ENCODE measurements at regions not wholly inside any gene's neighbourhood (a gene's known extent, or its start where the extent isn't known, plus 50 kb on each side); places are given as distances from the start of the nearest gene placed in this dataset.
"Not testable (repeated sequence)": the region's sequence is repeated elsewhere in the genome, so short reads cannot be mapped to it uniquely, and the experiment has no call there.

DNA sequence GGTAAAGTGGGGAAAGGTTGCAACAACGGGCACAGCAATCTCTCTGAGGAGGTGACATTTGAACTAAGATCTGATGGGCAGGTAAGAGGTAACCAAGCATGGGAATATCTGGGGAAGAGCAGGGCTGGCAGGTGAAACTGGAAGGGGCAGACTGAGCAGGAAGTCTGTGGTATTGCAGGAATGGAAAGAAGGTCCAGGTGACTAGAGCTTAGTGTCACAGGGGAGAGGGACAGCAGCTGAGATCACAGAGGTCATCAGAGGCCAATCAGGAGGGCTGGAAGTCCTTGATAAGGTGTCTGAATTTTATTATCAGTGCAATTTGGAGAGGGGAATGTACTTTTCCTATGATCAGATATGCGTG, 73.3 kb upstream of the DHX40 start:
- DNase-seq (ENCODE audit: low read depth): no peak
- no peak for TF ChIP-seq CTCF (IDR thresholded peaks at IDR 0.05; ENCODE audit: control insufficient read depth, extremely low read depth, insufficient read depth)

DNA sequence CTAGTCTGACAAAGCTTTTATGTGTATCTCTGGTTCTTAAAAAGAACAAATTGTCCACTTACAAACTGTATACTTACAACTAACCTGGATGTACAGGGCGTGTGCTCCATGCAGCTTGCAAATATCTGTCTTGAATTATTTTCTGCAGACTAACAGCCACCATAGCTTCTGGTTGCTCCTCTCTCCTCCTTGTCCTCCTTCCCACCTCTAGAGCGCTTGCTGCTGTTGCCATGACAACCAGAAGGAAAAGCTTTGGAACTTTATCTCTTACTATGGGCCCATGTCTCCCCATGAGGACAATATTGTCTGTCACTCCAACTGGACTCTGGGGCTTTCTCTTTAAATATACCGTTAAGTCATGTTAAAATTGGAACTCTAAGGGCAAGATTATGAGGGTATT, 71.5 kb upstream of the DHX40 start:
- TF ChIP-seq CTCF (IDR thresholded peaks at IDR 0.05; ENCODE audit: control insufficient read depth, extremely low read depth, insufficient read depth): no peak
- DNase-seq (ENCODE audit: low read depth): no peak
- no peak overlapping the region for H3K4me3 ChIP-seq (ENCODE audit: low read depth, low read length)

More for the DNA sequence above, 73.3 kb upstream of the DHX40 start:
- no peak overlapping the region for H3K4me3 ChIP-seq (ENCODE audit: low read depth, low read length)

DNA sequence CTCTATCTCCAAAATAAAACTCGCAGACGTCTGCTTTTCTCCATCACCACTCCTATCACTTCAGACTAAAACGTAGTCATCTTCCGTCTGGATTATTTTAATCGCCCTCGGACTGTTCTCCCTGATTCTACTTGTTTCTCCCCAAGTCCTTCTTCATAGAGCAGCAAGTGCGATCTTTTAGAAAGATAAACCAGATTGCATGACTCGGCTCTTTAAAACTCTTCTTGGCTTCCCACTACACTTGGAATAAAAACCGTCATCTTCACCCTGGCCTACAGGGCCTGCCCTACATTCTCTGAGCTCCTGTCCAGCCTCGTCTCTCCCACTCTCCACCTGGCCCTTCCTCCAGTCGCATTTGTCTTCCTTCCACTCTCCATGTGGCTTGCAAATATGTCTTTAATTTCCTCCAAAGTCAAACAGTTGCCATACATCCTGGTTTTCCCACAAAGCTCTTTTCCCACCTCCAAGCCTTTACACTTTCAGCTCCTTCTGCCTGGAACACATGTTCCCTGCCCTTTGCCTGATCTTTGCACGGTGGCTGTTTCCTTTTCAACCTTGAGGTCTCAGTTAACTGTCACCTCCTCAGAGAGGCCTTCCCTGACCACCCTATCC, 70.5 kb upstream of the DHX40 start:
- no peak for DNase-seq (ENCODE audit: low read depth)
- no peak overlapping the region for H3K4me3 ChIP-seq (ENCODE audit: low read depth, low read length)
- no peak for TF ChIP-seq CTCF (IDR thresholded peaks at IDR 0.05; ENCODE audit: control insufficient read depth, extremely low read depth, insufficient read depth)

- no peak overlapping the region for H3K4me3 ChIP-seq (ENCODE audit: low read depth, low read length)
- no peak for TF ChIP-seq CTCF (IDR thresholded peaks at IDR 0.05; ENCODE audit: control insufficient read depth, extremely low read depth, insufficient read depth)
- no peak for DNase-seq (ENCODE audit: low read depth)
Measured at GRCh38 chr17:59496178-59496577, 69.2 kb upstream of the DHX40 start.

DNA sequence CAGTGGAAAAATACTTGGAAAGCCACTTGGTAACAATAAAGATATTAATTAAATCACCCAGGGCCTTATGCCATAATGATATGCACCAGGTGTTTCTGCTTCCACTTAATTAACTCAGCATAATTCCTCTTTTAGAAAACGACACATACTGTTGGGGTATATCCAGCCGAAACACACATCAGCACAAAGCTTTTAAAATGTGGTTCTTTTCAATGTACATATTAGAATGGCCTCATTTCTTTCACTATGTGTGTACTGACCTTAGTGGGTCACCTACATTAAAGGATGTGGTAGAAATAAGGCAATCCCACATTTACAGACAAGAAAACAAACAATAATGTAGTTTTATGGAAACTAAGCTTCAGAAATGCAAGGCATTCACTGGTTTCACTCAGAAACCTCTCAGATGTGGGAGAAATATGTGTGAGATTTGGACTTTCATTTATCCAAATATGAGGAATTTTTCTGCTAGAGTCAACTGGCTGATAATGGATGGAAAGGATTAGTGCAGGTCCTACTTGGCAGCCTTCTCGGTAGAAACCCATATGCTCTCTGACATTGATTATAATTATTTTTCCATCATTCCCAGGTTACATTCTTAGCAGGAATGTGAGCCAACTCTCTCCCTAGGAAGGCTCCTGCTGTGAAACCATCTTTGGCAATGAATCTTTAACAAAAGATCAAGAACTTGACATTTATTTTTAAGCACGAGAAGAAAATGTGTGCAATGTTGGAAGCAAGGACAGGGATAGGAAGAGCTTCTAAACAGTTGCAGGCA, 66.7 kb upstream of the DHX40 start:
- no peak overlapping the region for H3K4me3 ChIP-seq (ENCODE audit: low read depth, low read length)
- no peak for TF ChIP-seq CTCF (IDR thresholded peaks at IDR 0.05; ENCODE audit: control insufficient read depth, extremely low read depth, insufficient read depth)
- no peak for DNase-seq (ENCODE audit: low read depth)

DNA sequence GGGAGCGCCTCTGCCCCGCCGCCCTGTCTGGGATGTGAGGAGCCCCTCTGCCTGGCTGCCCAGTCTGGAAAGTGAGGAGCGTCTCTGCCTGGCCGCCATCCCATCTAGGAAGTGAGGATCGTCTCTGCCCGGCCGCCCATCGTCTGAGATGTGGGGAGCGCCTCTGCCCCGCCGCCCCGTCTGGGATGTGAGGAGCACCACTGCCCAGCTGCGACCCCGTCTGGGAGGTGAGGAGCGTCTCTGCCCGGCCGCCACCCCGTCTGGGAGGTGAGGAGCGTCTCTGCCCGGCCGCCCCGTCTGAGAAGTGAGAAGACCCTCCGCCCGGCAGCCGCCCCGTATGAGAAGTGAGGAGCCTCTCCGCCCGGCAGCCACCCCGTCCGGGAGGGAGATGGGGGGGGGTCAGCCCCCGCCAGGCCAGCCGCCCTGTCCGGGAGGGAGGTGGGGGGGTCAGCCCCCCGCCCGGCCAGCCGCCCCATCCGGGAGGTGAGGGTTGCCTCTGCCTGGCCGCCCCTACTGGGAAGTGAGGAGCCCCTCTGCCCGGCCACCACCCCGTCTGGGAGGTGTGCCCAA, 65.2 kb upstream of the DHX40 start:
- not testable (repeated sequence) for DNase-seq (ENCODE audit: low read depth); H3K4me3 ChIP-seq (ENCODE audit: low read depth, low read length)

- TF ChIP-seq CTCF (IDR thresholded peaks at IDR 0.05; ENCODE audit: control insufficient read depth, extremely low read depth, insufficient read depth): no peak
- H3K4me3 ChIP-seq (ENCODE audit: low read depth, low read length): no peak overlapping the region
- no peak for DNase-seq (ENCODE audit: low read depth)
Measured at GRCh38 chr17:59501690-59502089, 63.7 kb upstream of the DHX40 start.

All from LNCaP clone FGC (cell line).